Limb (tissue), 2 donors: ENCODE measurements at regions not wholly inside any gene's neighbourhood (a gene's known extent, or its start where the extent isn't known, plus 50 kb on each side); places are given as distances from the start of the nearest gene placed in this dataset.

Experiments
- DNase-seq, 2 donors: peaks; one replicate each; pipeline ENCODE4 v3.0.0-alpha.2; 2016; ENCODE audit errors: extremely low spot score in 2 of 2

GRCh38 chr4:79034544-79034943, 95.3 kb upstream of the PAQR3 start:
- no peak for DNase-seq

DNA sequence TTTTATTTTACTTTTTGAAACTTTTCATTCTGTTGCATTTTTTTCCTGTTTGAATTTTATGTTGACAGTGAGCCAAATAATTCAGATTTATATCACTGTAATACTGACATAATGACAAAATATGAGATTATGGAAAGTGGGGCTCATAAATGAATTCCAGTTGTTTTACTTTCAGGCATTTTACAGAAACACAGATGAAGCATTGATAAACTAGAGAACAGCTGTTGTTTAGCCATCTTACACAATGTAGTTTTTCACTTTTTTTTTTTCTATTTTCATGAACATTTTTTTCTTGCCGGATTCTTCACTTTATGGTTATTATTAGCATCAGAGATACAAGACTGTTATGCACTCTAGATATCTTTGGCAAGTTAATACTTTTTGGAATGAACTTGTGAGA, 91.7 kb upstream of the PAQR3 start:
- DNase-seq: peak in 1 of 2 donors; percentile 40

- no peak for DNase-seq
Measured at GRCh38 chr4:79027656-79028055, 88.4 kb upstream of the PAQR3 start.

DNA sequence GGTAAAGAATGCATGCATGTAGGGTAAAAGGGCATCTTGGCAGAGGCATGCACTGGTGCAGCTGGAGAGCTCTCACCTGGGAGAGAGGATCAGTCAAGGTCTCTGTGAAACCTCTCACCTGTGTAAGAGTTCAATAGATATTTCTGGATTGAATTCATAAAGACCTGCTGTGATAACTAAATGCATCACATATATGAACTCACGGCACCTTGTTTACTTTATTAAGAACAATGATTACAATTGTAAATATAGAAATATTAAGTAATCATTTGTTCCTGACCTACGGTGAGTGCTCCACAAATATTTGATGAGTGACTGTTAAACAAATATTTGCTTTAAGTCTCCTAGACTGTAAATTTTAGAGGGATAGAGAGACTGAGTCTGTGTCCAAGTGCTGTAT, 85.9 kb upstream of the PAQR3 start:
- DNase-seq: no peak

DNA sequence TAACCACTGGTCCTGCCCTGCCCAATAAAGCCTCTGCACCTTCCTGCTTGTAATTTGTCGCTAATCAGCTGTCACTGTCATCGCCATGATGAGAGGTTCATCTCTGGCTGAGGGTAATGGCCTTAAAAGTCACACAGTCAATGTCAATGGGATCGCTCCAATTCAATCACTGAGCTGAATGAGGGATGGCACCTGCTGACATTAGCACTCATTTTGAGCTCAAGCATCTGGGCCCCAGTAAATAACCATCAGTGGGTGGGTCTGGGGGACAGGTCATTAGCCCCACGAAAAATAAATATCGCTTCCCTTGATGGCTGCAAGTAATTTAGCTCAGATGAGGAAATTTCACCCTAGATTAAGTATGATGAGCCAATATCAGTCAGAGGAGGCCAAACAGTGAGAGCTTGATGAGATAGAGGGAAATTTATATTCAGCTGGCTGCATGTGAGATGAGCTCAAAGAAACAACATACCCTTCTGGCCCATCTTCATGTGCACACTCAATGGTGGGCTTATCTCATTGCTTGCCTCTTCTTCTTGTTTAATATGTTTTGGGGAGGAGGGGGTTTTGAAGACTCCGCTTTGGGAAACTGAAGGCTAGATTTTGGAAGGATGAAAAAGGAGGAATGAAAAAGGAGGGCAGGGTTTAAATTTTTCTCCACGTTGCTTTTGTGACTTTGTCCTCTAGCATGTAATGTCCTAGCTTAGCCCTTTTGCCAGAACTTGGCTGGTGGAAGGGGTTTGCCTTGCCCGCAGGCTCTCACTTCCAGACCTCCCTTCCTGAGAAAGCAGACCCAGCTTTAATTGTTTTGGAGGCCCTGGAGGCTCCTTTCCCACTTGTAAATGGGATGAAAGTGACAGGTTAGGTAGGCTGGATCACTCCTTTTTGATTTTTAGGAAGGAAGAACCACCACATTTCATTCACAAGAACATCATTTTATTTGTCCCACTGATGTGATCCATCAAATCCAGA, 84.8 kb upstream of the PAQR3 start:
- DNase-seq: no peak

GRCh38 chr4:79022529-79022928, 83.3 kb upstream of the PAQR3 start:
- DNase-seq: no peak

DNA sequence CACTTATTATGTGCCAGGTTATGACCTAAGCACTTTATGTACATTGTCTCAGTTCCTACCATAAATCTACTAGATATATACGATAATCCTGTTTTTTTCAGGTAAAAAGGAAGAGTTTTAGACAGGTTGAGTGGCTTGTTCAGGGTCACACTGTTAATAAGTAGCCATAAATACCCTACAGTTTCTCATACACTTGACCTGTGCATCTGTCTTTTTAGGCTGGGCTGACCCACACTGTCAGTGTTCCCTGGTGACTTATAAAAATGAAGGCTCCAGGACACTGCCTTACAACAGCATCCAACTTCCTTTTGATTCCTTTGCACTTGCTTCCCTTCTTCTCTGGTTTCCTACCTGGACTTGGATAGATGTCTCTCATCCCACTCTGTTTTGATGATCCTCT, 78.2 kb upstream of the PAQR3 start:
- no peak for DNase-seq

- no peak for DNase-seq
Measured at GRCh38 chr4:79016878-79017277, 77.6 kb upstream of the PAQR3 start.

GRCh38 chr4:79015411-79015810, 76.2 kb upstream of the PAQR3 start:
- DNase-seq: no peak

DNA sequence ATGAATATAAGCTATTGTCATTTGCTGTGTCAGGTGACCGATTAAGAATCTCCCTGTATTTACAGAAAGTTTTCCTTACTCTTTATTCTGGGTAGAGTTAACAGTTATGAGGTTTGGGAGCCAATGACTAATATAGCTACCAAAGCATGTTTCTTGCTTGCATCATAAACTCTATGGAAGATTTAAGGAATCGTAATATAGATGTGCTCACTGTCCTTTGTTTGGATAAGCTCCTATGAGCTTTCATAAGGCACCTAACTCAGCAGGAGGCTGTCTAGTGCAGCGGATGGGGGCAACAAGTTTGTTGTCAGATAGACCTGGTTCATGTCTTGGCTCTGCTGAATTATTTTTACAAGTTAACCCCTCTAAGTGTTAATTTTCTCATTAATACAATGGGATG, 75.0 kb upstream of the PAQR3 start:
- no peak for DNase-seq

GRCh38 chr4:79013756-79014155, 74.5 kb upstream of the PAQR3 start:
- no peak for DNase-seq

DNA sequence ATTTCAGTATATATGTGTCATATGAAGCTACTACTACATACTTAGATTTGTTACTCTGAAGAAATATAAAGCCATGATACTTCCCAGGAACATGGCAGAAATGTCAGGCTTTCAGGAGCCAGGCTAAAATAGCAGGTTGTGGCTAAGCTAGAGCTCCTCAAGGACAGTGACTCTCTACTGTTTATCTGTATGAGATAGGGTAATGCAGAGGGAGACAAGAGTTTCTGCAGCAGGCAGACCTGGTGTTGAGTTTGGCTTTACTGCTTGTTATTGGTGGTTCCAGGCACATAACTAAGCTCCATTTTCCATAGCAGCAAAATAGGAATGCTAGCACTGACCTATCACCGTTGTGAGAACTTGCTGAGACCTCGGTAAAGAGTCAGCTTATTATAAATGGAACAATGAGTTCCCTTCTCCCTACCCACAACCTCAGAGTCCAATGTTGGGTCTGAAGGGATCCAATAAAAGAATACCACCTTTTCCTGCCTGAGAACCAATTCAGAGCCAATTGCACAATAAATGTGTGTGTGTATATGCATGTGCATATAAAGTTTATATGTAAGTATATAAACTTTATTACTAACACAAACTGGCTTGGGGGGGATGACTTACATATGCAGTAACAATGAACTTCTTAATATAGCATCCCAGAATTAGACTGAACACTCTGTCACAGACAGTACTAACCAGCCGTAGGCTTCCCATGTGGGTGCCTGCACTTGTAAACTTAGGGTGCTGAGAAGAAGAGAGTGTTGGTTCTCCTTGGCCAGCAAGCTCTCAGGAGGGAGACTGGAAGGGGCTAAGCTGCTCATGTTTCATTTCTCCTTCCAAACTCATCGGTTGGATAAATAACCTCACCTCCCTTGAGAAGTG, 51.9 kb upstream of the PAQR3 start:
- DNase-seq: no peak

GRCh38 chr4:78989697-78990270, 50.5 kb upstream of the PAQR3 start:
- no peak for DNase-seq
